IMR-90 (cell line): ENCODE measurements at regions not wholly inside any gene's neighbourhood (a gene's known extent, or its start where the extent isn't known, plus 50 kb on each side); places are given as distances from the start of the nearest gene placed in this dataset.

ENCODE experiments used
- BHLHE40 ChIP-seq: fragments of 150-350 bp; IDR thresholded peaks from 2 replicates; pipeline ENCODE4 v1.6.1; 2016; ENCODE audit warnings: mild to moderate bottlenecking, low read depth, low read length
- CEBPB ChIP-seq: IDR thresholded peaks from 2 replicates; pipeline ENCODE4 v1.6.1; 2012; ENCODE audit warnings: low read depth, low read length, improper control_type of control experiment
- FOS ChIP-seq: fragments of 150-350 bp; IDR thresholded peaks from 2 replicates; pipeline ENCODE4 v1.6.1; 2016; ENCODE audit warnings: low read depth, low read length
- MAFK ChIP-seq: IDR thresholded peaks from 2 replicates; pipeline ENCODE4 v1.6.1; 2012; ENCODE audit warnings: low read depth, low read length, improper control_type of control experiment
- MXI1 ChIP-seq: IDR thresholded peaks from 2 replicates; pipeline ENCODE4 v1.6.1; 2012; ENCODE audit warnings: low read depth, mild to moderate bottlenecking, low read length, moderate library complexity, borderline replicate concordance
- POLR2A ChIP-seq: IDR thresholded peaks from 2 replicates; pipeline ENCODE4 v1.6.1; 2012; ENCODE audit warnings: mild to moderate bottlenecking, low read depth, low read length
- RAD21 ChIP-seq: IDR thresholded peaks from 2 replicates; pipeline ENCODE4 v1.6.1; 2012; ENCODE audit warnings: low read length, improper control_type of control experiment
- RFX5 ChIP-seq: IDR thresholded peaks from 2 replicates; pipeline ENCODE4 v1.8.0; 2012; ENCODE audit warnings: low read depth, mild to moderate bottlenecking, low read length, moderate library complexity
- TF ChIP-seq, protein P1 (sequence below): conservative IDR thresholded peaks from 2 replicates; pipeline ENCODE4 v1.5.1; 2012; ENCODE audit warnings: mild to moderate bottlenecking, low read depth, low read length, improper control_type of control experiment
- TF ChIP-seq, protein P2 (sequence below): fragments of 150-350 bp; IDR thresholded peaks from 2 replicates; pipeline ENCODE4 v1.6.1; 2016; ENCODE audit warnings: low read depth, mild to moderate bottlenecking, low read length, moderate library complexity, borderline replicate concordance
- TF ChIP-seq, protein P3 (sequence below): fragments of 150-350 bp; IDR thresholded peaks from 2 replicates; pipeline ENCODE4 v1.6.1; 2017; ENCODE audit warnings: mild to moderate bottlenecking, antibody characterized with exemption, low read length, low read depth

DNA sequence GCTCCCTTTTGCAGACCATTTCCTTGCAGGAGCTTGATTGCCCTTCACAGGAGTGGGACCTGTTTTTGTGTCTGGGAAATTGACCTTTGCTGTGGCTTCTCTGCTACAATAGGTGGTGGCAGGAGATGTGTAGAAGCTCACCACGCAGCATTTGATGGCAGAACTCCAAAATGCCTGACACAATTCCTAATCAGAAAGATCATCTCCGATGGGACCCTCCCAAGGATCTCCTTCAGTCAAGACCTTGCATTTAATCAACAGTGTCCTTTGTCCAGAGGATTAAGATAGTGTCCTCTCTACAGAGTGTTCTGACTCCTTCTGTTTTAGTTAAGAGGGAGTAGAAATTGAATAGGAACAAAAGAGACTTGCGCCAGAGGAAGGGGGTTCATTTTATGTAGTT is 83.6 kb upstream of the DDHD1 start:
- TF ChIP-seq, protein P1, sequence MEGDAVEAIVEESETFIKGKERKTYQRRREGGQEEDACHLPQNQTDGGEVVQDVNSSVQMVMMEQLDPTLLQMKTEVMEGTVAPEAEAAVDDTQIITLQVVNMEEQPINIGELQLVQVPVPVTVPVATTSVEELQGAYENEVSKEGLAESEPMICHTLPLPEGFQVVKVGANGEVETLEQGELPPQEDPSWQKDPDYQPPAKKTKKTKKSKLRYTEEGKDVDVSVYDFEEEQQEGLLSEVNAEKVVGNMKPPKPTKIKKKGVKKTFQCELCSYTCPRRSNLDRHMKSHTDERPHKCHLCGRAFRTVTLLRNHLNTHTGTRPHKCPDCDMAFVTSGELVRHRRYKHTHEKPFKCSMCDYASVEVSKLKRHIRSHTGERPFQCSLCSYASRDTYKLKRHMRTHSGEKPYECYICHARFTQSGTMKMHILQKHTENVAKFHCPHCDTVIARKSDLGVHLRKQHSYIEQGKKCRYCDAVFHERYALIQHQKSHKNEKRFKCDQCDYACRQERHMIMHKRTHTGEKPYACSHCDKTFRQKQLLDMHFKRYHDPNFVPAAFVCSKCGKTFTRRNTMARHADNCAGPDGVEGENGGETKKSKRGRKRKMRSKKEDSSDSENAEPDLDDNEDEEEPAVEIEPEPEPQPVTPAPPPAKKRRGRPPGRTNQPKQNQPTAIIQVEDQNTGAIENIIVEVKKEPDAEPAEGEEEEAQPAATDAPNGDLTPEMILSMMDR, result no peak
- TF ChIP-seq POLR2A, result no peak
- no peak for TF ChIP-seq RFX5
- TF ChIP-seq RAD21, result no peak
- TF ChIP-seq, protein P2, sequence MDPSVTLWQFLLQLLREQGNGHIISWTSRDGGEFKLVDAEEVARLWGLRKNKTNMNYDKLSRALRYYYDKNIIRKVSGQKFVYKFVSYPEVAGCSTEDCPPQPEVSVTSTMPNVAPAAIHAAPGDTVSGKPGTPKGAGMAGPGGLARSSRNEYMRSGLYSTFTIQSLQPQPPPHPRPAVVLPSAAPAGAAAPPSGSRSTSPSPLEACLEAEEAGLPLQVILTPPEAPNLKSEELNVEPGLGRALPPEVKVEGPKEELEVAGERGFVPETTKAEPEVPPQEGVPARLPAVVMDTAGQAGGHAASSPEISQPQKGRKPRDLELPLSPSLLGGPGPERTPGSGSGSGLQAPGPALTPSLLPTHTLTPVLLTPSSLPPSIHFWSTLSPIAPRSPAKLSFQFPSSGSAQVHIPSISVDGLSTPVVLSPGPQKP, result no peak
- TF ChIP-seq CEBPB, result no peak
- TF ChIP-seq MAFK, result no peak
- no peak for TF ChIP-seq BHLHE40
- TF ChIP-seq, protein P3, sequence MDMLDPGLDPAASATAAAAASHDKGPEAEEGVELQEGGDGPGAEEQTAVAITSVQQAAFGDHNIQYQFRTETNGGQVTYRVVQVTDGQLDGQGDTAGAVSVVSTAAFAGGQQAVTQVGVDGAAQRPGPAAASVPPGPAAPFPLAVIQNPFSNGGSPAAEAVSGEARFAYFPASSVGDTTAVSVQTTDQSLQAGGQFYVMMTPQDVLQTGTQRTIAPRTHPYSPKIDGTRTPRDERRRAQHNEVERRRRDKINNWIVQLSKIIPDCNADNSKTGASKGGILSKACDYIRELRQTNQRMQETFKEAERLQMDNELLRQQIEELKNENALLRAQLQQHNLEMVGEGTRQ, result no peak
- no peak for TF ChIP-seq MXI1
- TF ChIP-seq FOS, result no peak
